Adrenal gland (tissue), 5 donors: ENCODE measurements at regions not wholly inside any gene's neighbourhood (a gene's known extent, or its start where the extent isn't known, plus 50 kb on each side); places are given as distances from the start of the nearest gene placed in this dataset.

Source experiments
- CTCF ChIP-seq, 6 experiments: fragments of 450-650 bp in 4 of 6; fragments of 200-600 bp in 2 of 6; sonication (generic) in 1 of 6; IDR thresholded peaks; 1 replicate in 5 of 6; 2 replicates in 1 of 6; pipeline versions ENCODE4 v1.5.1 to v1.8.0; 2016 to 2021; ENCODE audit warnings: antibody characterized with exemption in 6 of 6, mild to moderate bottlenecking in 2 of 6, moderate library complexity in 1 of 6
- POLR2A ChIP-seq, 2 donors: fragments of 450-650 bp; IDR thresholded peaks; one replicate each; pipeline ENCODE4 v1.6.1; 2017; ENCODE audit warnings: antibody characterized with exemption in 2 of 2, mild to moderate bottlenecking in 2 of 2, moderate library complexity in 1 of 2
- donor health status: DM: no; HTN: no; CAD: no.

GRCh38 chr13:87206708-87207107 is 464.5 kb upstream of the SLITRK5 start:
- TF ChIP-seq CTCF (IDR thresholded peaks at IDR 0.05) (no peak), POLR2A (IDR thresholded peaks at IDR 0.05) (no peak)
